ENCODE measurements at regions not wholly inside any gene's neighbourhood (a gene's known extent, or its start where the extent isn't known, plus 50 kb on each side); places are given as distances from the start of the nearest gene placed in this dataset.
"Not testable (repeated sequence)": the region's sequence is repeated elsewhere in the genome, so short reads cannot be mapped to it uniquely, and the experiment has no call there.

DNA sequence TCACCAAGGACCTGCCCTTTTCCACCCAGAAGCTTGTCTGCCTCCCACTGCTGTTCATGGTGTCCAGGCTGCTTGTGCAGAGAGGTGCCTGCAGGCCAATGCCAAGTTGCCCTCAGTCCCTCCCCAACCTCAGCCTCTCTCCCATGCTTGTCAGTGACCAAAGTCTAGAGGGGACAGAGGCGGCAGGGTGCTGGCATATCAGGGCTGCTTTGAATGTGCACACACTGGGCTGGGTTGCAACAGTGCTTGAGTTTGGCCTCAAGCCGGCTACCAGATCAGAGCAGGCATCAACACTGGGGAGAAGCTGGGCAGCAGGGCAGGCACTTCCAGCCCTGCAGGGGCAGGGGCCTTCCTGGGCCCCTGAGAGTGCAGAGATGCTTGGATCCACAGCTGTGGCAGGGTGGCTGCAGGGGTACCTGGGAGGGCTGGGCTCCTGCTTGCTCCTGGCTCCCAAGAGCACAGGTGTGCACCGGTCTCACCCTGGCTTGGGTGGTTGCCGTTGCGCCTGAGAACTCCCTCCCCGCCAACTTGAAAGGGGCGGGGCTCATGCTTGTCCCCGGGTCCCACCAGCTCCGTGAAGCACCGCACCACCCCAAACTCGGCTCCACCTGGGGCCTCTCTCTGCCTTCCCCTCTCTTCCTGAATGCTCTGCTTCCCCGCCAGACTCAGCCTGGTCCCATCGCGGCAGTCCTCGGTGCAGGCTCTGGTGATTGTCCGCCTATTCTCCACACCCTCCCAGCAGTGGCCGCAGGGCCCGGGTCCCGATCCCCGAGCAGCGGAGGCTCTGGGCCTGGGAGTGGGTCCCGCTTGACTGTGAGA, 1681.9 kb upstream of the ADGRL3 start:
- DNase-seq, result no peak

DNA sequence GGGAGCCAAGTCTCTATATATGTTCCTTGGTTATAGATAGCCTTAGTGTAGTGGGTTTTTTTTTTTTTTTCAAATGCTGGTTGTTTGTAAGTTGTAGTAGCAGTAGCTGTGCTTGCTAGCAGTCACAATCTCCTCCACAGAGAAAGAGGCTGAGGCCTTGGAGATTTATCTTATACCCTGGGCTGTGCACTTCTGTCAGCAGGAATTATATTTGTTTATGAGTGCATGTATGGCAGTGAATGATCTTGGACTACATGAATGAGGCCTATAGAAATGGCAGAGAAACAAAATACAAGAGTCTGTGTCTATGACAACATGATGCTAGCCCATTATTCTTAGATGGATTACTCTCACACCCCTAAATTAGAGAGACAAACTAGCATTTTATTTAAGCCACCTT, 1674.2 kb upstream of the ADGRL3 start:
- DNase-seq, result no peak

DNA sequence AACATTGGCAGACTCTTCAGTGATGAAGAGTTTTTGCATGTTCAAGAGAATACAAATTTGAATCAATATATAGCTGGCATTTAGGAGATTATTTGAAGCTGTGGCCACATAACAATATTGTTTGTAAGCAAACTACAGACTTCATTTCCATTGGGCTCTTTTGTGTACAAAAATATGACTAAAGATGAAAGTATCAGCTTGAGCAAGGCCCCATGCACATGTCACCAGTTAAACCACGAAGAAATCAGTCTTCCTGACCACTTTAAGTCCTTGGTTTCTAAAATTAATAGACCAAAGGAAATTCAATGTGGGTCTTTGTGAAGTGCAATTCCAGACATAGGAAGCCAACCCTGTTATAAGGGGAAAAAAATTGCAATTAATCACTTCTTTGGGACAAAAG, 1664.6 kb upstream of the ADGRL3 start:
- no peak for DNase-seq

DNA sequence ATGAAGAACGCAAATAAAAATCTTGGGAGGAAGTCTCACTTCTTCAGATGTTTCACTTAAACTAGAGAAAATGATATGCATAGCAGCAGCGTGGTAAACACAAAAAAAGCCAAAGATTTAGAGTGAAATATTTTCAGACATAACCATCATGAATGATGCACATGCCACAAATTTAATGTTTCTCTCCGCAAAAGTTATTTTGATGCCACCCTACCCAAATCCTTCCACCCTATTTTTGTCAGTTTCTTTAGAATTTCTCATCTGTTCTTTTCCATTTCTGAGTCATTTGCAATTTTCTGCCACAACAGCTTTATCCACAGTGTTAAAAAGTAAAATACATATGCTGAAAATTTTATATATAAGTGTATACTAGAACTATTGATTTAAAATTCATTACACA, 1663.7 kb upstream of the ADGRL3 start:
- DNase-seq, result no peak

DNA sequence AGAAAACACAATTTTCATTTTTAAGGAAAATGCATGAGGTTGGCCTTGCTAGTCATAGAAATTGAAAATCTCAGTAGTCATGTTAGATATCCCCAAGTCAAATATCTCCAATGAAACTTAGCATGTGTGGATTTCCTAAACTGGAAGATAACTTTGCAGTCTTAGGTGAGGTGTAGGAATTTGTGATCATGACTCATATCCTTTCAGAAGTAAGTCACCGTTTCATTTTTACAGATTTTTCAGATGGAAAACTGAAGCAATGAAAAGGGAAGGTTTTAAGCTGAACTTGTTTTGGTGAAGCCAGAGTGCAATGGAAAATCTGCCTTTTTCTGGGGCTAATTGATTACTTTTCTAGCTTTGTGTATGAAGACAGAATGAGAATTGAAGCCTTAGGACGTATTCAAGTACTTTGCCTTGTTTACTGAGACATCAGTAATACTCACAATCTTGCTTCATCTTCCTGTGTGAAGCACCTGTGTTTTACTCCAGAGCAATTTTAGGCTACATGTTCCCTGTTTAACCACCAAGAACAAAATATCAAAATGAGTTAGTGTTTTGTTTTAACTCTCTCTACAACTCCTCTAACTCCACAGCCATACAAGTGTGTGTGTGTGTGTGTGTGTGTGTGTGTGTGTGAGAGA, 1662.8 kb upstream of the ADGRL3 start:
- no peak for DNase-seq

DNA sequence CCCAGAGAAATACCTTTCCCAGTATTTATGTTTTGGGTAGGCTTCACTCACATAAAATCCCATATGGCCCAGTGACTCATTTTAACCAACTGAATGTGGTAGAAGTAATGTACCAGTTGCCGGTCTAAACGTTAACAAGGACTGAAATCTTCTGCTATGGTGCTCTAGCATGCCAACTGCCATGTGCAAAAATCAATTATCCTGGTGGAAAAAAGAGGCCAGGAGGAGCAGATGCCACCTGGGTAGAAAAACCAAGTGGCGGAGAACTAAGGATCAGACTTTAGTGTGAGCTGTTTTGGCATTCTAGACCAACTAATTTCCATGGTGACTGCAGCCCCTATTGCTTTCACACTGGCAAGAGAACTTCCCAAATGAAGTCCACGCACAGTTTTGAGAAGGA, 1660.7 kb upstream of the ADGRL3 start:
- no peak for DNase-seq

DNA sequence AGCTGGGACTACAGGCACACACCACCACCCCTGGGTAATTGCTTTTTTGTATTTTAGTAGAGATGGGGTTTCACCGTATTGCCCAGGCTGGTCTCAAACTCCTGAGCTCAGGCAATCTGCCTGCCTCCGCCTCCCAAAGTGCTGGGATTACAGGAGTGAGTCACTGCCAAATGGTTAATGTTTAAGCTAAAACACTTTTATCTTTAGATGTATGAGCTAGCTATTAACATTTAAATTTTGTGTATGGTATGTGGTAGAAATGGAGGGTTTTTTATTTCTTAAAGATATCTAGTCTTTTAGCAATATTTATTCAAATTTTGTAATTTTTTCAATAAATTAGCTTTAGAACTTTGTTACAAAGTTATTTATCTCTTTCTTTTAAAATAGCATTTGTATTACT, 1659.8 kb upstream of the ADGRL3 start:
- no peak for DNase-seq

DNA sequence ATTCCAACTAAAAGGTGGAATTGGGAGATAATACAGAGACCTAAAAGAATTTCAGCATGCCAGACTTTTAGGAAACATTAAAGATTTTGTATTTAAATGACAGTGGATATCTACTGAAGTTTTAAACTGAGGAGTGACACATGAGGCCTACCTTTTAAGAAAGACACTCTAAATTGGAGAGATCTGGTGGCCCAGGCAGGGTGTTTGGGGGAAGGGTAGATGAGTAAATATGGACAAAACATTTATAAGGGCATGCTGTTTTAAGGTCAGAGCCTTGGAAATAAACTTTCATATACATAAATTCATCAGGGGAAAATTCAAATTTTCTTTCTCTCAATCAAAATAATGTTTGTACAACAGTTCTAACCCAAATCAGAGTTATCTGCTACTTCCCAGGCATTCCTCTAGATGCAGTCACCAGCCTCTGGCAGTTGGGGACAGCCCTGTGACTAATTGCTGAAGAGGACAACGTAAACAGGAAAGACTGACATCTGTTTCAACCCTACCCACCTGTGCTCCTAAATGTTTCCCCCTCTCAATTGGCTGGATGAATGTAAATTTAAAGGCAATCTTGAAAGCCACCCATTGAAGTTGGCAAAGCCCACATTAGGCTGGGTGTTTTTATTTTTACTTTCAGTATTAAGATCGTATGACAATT, 1646.9 kb upstream of the ADGRL3 start:
- DNase-seq, result peak; percentile 22 to 43 (median 36)

DNA sequence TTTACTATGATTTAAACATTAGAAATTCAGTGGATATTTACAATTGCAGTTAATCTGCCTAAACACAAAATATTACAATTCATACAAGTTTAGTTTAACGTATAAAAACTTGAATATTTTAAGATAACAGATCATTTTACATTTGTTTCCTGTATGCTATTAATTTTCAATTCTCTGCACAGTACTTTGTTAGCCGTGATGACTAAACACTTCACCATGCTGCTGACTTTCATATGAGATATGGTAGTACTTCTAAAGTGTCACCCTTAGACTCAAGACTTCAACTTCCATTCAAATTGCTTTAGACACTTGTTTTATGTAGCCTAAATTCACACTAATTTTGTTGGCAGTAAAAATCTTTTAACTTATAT, 1646.4 kb upstream of the ADGRL3 start:
- peak in 2 of 3 donors; percentile 33 to 36 for DNase-seq

DNA sequence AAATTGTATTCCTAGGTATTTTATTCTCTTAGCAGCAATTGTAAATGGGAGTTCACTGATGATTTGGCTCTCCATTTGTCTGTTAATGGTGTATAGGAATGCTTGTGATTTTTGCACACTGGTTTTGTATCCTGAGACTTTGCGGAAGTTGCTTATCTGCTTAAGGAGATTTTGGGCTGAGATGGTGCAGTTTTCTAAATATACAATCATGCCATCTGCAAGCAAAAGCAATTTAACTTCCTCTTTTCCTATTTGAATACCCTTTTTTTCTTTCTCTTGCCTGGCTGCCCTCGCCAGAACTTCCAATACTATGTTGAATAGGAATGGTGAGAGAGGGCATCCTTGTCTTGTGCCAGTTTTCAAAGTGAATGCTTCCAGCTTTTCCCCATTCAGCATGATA, 1643.9 kb upstream of the ADGRL3 start:
- DNase-seq, result peak; percentile 3 to 25 (median 17)

DNA sequence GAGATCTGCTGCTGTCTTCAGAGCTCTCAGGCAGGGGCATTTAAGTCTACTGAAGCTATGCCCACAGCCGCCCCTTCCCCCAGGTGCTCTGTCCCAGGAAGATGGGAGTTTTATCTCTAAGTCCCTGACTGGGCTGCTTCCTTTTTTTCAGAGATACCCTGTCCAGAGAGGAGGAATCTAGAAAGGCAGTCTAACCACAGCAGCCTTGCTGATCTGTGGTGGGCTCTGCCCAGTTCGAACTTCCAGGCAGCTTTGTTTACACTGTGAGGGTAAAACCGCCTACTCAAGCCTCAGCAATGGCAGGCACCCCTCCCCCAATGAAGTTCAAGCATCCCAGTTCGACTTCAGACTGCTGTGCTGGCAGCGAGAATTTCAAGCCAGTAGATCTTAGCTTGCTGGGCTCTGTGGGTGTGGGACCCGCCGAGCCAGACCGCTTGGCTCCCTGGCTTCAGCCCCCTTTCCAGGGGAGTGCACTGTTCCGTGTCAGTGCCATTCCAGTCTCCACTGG, 1639.9 kb upstream of the ADGRL3 start:
- DNase-seq, result not testable (repeated sequence)

DNA sequence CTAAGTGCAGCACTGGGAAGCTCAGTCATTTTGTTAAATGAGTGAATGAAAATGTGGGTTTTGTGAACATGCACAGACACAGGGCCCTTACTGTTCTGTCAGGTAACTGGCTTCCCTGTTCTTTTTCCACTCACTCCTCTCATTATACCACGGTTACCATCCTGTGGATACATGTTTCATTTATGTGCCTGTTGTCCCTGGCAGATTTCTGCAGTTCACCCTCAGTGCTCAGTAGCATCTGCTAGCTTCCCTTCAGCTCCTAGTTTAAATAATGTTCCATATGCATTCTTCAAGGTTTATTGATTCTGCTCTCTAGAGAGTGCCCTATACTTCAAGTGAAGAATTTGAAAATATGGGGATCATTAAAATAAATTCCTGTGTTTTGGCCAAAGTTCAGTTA, 1634.3 kb upstream of the ADGRL3 start:
- DNase-seq, result no peak

DNA sequence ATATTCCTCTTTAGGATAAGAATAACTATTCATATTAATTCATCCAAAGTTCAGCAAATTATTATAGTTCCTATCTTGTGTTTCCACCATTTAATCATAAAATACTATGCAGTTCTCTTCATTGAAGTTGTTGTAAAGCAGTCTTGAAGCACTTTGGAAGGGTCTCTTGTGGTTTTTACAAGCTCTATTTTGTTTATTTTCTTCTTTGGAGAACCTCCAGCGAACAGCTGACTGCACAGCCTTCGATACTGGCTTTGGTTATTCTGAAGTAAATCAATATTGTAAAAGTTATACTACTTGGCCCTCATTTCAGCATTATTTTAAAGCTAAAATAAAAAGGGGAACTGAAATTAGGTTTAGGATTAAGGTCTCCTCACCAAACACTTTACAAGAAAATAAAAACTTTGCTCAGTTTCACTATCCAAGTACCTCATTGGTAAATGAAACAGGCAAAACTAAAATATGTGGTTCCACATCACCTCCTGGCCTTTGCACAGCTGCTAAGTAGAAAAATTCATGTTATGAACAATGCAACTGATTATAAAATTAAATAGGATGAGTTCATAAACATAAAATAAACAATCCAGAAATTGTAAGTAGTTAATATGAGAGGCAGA, 1629.2 kb upstream of the ADGRL3 start:
- DNase-seq, result no peak

DNA sequence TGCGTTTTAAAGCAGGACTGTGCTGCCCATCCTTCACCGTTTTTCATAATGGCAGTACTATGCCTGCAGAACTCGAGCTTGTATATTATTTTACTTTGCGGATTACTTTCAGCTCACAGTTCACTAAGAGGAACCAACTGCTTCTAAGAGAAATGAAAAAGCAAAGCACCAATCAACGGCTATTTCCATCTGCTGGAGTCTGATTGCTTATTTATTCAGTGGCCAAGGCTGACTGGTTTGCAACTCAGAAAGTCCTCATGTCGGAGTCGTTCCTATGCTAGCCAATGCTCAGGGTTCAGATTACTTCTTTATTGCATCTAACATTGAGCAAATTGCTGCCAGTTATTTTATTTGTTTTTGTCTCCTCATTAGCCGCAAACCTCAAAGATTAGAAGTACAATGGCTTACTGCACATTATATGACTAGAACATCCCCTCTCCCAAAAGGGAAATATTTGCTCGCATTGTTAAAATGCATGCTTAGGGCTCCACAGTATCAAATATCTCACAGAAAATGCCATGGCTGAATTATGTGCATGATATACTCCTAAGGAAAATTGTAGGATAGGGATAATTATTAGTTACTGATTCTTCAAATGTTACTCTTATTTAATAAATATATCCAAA, 1628.2 kb upstream of the ADGRL3 start:
- DNase-seq, result no peak

DNA sequence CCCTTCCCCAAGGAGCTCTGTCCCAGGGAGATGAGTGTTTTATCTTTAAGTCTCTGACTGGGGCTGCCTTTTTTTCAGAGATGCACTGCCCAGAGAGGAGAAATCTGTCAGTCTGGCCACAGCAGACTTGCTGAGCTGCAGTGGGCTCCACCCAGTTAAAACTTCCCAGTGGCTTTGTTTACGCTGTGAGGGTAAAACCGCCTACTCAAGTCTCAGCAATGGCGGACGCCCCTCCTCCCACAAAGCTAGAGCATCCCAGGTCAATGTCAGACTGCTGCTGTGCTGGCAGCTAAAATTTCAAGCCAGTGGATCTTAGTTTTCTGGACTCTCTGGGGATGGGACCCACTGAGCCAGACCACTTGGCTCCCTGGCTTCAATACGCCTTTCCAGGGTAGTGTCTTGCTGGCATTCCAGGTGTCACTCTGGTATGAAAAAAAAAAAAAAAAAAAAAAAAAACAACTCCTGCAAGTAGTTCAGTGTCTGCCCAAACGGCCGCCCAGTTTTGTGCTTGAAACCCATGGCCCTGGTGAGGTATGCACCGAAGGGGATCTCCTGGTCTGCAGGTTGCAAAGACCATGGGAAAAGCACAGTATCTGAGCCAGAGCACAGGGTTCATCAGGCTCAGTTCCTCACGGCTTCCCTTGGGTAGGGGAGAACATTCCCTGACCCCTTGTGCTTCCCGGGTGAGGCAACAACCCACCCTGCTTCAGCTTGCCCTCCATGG, 1616.1 kb upstream of the ADGRL3 start:
- DNase-seq, result no peak

DNA sequence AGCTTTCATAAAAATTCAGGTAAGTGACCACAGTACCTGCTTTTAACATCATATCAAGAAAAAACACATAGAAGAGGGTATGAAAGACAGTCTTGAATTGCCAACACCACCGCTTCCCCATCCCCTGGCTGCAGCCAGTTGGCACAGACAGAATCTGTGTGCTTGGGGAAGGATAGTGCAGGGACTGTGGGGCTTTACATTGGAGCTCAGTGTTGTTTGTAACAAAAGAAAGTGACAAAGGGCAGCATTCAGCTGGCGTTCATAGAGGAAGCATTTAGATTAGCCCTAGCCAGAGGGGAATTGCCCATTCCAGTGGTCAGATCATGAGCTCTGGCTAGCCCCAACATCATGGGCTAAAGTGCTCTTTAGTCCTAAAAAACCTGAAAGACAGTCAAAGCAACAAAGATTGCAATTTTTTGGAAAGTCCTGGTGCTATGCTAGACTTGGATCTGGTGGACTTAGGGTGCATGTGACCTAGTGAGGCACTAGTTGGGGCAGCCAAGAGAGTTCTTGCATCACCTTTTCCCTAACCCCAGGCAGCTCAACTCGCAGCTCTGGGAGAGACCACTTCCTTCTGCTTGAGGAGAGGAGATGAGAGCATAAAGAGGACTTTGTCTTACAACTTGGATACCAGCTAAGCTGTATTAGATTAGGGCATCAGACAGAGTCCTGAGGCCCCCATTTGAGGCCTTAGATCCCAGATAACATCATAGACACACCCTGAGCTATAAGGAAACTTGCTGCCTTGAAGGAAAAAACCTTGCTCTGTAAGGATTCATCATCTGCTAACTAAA, 1602.4 kb upstream of the ADGRL3 start:
- DNase-seq, result peak; percentile 33 to 65 (median 57)

DNA sequence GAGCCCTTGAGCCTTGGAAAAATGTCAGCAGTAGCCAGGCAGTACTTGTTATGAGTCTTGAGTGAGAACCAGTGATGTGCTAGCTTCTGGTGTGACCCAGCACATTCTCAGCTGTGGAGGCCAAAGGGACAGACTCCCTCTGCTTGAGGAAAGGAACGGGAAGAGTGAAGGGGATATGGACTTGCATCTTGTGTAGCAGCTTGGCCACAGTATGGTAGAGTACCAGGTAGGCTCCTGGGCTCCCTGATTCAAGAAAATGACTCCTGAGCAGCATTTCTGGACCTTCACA, 1601.9 kb upstream of the ADGRL3 start:
- no peak for DNase-seq

DNA sequence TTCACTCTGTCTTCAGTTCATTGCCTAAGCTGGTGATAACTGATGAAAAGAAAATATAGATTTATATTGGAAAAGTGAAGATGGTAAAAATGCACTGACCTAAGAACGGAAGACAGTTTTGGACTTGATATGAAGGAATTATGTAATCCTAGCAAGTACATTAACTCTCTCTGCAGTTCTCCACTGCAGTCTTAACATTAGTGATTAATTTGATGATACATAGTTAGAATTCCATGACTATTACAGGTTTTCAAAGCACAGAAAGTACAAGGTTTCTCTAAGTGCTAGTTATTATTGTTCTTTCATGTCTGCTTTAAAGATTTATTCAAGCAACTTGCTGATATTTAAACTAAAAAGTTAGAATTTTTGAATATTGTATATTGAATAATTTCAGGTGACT, 1591.7 kb upstream of the ADGRL3 start:
- DNase-seq, result no peak

DNA sequence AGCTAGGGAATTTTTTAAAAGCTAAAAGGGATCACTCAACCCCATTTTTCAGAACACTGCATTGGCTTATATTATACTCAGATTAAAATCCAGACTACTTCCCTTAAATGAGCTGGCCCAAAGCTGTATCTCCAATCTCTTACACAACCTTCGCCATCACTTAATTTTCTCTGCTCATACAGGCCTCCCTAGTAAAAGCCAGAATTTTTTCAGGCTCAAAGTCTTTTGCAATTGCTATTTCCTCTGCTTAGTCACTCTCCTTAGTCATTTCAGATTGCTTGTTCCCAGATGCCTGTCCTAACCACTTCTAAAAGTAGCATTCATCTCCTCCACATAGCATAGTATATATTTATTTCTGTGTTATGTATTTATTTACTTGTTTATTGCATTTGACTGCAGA, 1587.9 kb upstream of the ADGRL3 start:
- DNase-seq, result peak; percentile 55 to 73 (median 71)

DNA sequence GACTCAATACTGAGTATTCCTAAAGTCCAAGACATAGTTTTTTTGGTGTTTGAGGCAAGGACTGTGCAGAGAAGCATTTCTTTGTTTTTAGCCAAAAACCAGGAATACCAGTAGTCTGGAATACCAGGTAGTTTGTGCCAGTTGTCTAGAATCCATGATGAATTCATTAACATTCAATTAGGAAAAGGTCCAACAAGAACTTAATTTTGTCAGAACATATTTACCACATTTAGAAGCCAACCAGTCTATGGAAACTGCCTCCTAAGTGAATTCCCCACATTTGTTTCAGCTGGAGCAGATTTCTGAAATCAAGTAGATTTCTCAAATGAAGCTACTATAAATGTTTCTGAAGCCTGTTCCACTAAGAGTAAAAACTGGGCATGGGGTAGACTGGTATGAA, 1584.8 kb upstream of the ADGRL3 start:
- no peak for DNase-seq

DNA sequence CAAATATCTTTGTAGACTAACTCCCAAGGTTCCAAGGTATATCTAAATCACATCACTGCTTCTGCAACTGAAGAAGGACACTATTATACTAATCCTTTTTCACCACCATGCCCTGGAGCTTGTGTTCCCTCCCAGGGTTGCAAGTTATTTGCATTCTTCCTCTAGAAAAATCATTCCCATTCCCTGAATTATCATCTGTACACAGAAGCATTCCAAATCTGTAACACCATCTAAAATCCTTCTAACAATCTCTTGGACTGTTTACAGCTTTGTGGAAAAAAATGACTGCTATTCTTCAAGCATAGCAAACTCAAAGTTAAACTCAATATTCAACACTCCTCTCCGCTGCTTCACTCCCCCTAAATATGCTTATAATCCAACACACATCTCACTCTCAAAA, 1570.8 kb upstream of the ADGRL3 start:
- DNase-seq, result no peak

DNA sequence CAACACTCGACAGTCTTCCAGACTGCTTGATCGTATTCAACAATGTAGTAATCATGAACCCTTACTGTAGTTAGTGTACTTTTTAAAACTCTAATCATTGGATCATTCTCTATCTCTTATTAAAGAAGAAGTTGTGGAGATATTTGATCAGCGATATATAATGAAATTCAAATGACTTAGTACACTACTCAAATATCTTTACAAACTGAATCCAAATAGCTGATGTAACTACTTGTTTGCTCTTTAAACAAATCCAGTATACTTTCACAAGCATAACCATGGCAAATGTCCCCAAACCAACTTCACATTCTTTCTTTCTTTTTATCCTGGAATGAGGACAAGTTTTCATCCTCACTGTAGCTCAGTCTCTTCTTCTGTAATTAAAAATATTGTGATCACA, 1569.9 kb upstream of the ADGRL3 start:
- DNase-seq, result no peak

All from suppressor macrophage treated with lipopolysaccharide for 1 hour (primary cell).